Aorta (tissue), 5 donors: ENCODE measurements at regions not wholly inside any gene's neighbourhood (a gene's known extent, or its start where the extent isn't known, plus 50 kb on each side); places are given as distances from the start of the nearest gene placed in this dataset.

Experiments used
- ATAC-seq: fragments of 200-7000 bp; cut with Tn5 transposase; one replicate; pipeline ENCODE4 v1.9.1; 2022; ENCODE audit warnings: moderate library complexity; ENCODE audit not compliant: low FRiP score
- DNase-seq, 2 donors: peaks; one replicate each; pipeline ENCODE4 v3.0.0-alpha.2; 2020
- H3K27ac ChIP-seq, 2 donors: one replicate each; pipeline ENCODE4 v1.5.1; 2013; ENCODE audit warnings: low read length in 2 of 2, mild to moderate bottlenecking in 2 of 2, moderate library complexity in 2 of 2, control low read depth in 1 of 2, inconsistent platforms in 1 of 2, low read depth in 1 of 2
- H3K27me3 ChIP-seq, 2 donors: one replicate each; pipeline ENCODE4 v1.6.1; 2013; ENCODE audit warnings: control low read depth in 1 of 2, low read length in 1 of 2, mild to moderate bottlenecking in 1 of 2, moderate library complexity in 1 of 2; ENCODE audit not compliant: insufficient read depth in 2 of 2, control insufficient read depth in 1 of 2
- H3K36me3 ChIP-seq, 2 donors: one replicate each; pipeline ENCODE4 v1.6.1; 2013; ENCODE audit warnings: control low read depth in 1 of 2, low read length in 1 of 2, mild to moderate bottlenecking in 1 of 2; ENCODE audit not compliant: insufficient read depth in 2 of 2, control insufficient read depth in 1 of 2
- H3K4me1 ChIP-seq, 2 donors: one replicate each; pipeline ENCODE4 v1.6.1; 2013; ENCODE audit warnings: low read length in 2 of 2, control low read depth in 1 of 2, mild to moderate bottlenecking in 1 of 2, moderate library complexity in 1 of 2; ENCODE audit not compliant: insufficient read depth in 2 of 2, control insufficient read depth in 1 of 2
- H3K4me3 ChIP-seq, 2 donors: one replicate each; pipeline ENCODE4 v1.5.1; 2013; ENCODE audit warnings: low read length in 2 of 2, control low read depth in 1 of 2, mild to moderate bottlenecking in 1 of 2
- H3K9me3 ChIP-seq: one replicate; pipeline ENCODE4 v1.6.1; 2013; ENCODE audit warnings: mild to moderate bottlenecking, low read length; ENCODE audit not compliant: control insufficient read depth
- WGBS, 2 donors: extraction: QIAGEN DNeasy Blood & Tissue Kit; methylation state at CpG; one replicate each; pipeline ENCODE4 v1.1.7; 2013; 5-methylcytosine and 5-hydroxymethylcytosine counted together
- intact Hi-C, 2 donors: fragments of 100-400 bp; cut with DNase I; formaldehyde crosslinking; loops; one replicate each; pipeline versions ENCODE4 v1.14.2 to v1.15.0; 2022
- donor health status: healthy with polysubstance abuse.
- donor health status: Bipolar disorder and iron deficiency.
- donor health status: DM: no; HTN: no; CAD: no.
- donor health status: DM: no; HTN: no; CAD: no.
- donor health status: DM: yes; HTN: yes; CAD: no.

- Histone ChIP-seq H3K27ac (no peak overlapping the region), H3K36me3 (no peaks in the 10 kb centered on the region), H3K4me1 (no peaks in the 10 kb centered on the region), H3K4me3 (no peak overlapping the region), H3K27me3 (no peaks in the 10 kb centered on the region), H3K9me3 (peaks cover 1% of the 10 kb centered on the region)
- intact Hi-C loops: no loop called here
- ATAC-seq (no peak), DNase-seq (no peak)
- WGBS, 2 donors: 67 to 71% methylated on average over 12 of the region's 12 CpGs
Observed at GRCh38 chr10:128431083-128431482, 304.9 kb upstream of the MKI67 start.

DNA sequence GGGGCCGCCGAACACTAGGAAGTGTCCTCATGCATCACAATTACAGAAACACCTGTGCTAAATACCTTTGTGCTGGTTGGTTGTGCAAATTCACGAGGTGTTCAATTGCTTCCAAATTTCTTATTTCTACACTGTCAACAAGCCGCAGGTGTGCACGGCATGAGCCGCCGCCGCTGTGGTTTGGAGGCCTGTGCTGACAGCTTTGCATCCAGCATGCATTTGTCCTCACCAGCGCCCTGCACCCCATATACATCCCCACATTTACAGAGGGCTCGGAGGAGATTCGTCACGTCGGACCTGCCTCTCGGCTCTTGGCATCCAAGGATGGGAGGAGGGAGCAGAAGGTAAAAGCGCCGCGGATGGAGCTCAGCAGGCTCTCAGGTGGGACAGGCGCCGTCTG is 305.3 kb upstream of the MKI67 start:
- Histone ChIP-seq H3K4me1 (no peaks in the 10 kb centered on the region), H3K36me3 (no peaks in the 10 kb centered on the region), H3K9me3 (peaks cover 1% of the 10 kb centered on the region), H3K27me3 (no peaks in the 10 kb centered on the region), H3K27ac (no peak overlapping the region), H3K4me3 (no peak overlapping the region)
- 79 to 85% methylated on average over 19 of the region's 19 CpGs for WGBS, 2 donors
- no peak for DNase-seq
- intact Hi-C loops: no loop called here
- no peak for ATAC-seq

- peaks cover 1% of the 10 kb centered on the region for H3K9me3 ChIP-seq
- DNase-seq (no peak), ATAC-seq (no peak)
- H3K27ac ChIP-seq: no peak overlapping the region
- intact Hi-C loops: no loop called here
- WGBS, 2 donors: 48 to 56% methylated on average over 7 of the region's 7 CpGs
- no peak overlapping the region for H3K4me3 ChIP-seq
- no peaks in the 10 kb centered on the region for H3K27me3 ChIP-seq
- H3K4me1 ChIP-seq: no peaks in the 10 kb centered on the region
- H3K36me3 ChIP-seq: no peaks in the 10 kb centered on the region
Observed at GRCh38 chr10:128432011-128432410, 305.8 kb upstream of the MKI67 start.

GRCh38 chr10:128432423-128432822 is 306.2 kb upstream of the MKI67 start:
- no peaks in the 10 kb centered on the region for H3K4me1 ChIP-seq
- 86 to 91% methylated on average over 6 of the region's 6 CpGs for WGBS, 2 donors
- no peaks in the 10 kb centered on the region for H3K27me3 ChIP-seq
- intact Hi-C loops: no loop called here
- H3K27ac ChIP-seq: no peak overlapping the region
- ATAC-seq (no peak), DNase-seq (no peak)
- H3K9me3 ChIP-seq: no peaks in the 10 kb centered on the region
- no peaks in the 10 kb centered on the region for H3K36me3 ChIP-seq
- H3K4me3 ChIP-seq: no peak overlapping the region

DNA sequence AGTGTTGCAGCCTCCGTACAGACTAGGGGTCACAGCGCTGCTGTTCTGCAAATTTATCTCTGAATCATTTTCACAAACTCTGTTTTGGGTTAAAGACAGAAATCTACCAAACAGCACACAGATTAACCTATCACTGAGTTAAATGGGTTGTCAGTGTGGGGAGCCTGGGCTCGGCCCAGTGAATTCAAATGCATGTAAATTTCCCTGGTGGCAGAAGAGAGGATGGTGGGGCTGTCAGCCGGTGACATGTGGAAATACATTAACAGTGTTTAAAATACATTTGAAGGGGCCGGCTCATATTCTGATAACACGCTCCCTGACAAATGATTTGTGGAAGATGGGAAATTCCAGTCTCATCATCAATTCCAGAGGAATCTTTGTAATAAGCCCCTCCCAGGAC is 309.6 kb upstream of the MKI67 start:
- Histone ChIP-seq H3K27me3 (no peaks in the 10 kb centered on the region), H3K36me3 (no peaks in the 10 kb centered on the region), H3K4me1 (no peaks in the 10 kb centered on the region), H3K27ac (no peak overlapping the region), H3K4me3 (no peak overlapping the region), H3K9me3 (no peaks in the 10 kb centered on the region)
- intact Hi-C loops: no loop called here
- DNase-seq (no peak), ATAC-seq (no peak)
- WGBS, 2 donors: 64 to 71% methylated on average over 6 of the region's 6 CpGs

DNA sequence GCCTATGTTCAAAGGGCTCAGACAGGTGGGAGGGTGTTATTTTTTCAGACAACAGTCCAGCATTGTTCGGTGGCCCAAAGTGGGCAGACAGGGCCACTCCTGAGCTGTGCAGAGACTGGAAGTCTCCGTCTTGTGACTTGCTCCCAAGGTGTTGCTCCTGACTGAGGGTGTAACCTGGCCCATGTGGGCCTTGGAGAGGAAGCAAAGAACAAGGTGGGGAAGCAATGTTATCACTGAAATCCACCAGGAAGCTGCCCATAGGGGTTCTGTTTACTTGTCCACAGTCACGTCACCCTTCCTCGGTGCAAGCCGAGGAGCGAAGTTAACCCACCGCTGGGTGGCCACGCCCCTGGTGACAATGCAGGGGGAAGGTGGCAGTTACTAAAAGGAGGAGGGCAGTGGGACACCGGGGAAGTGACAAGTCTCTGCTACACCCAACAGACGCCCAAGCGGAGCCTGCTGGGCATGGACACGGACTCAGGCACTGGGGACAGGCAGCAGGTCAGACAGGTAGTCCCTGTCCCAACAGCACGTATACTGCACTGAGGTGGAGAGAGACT is 311.6 kb upstream of the MKI67 start:
- H3K4me3 ChIP-seq: no peak overlapping the region
- H3K27me3 ChIP-seq: no peaks in the 10 kb centered on the region
- H3K9me3 ChIP-seq: peaks cover 1% of the 10 kb centered on the region
- ATAC-seq (peak; percentile 33), DNase-seq (no peak)
- WGBS, 2 donors: 82 to 86% methylated on average over 13 of the region's 13 CpGs
- H3K36me3 ChIP-seq: no peaks in the 10 kb centered on the region
- H3K27ac ChIP-seq: no peak overlapping the region
- intact Hi-C loops: no loop called here
- no peaks in the 10 kb centered on the region for H3K4me1 ChIP-seq

DNA sequence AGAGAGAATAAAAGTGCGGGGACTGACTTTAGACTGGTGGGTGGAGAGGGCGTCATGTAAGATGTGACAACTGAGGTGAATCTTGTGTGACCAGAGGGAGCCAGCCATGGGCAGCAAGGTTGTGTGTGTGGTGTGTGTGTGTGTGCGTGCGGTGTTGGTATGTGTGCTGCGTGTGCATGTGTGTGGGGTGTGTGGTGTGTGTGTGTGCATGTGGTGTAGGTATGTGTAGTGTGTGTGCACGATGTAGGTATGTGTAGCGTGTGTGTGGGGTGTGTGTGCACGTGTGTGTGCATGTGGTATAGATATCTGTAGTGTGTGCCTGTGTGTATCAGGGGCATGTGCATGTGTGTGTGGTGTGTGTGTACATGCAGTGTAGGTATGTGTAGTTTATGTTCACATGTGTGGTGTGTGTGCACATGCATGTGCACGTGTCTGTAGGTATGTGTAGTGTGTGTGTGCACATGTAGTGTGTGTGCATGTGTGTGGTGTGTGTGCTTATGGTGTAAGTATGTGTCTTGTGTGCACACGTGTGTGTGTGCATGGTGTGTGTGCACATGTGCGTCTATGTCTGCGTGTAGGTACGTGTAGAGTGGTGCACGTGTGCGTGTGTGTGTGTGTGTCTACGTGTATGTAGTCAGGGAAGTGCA is 312.3 kb upstream of the MKI67 start:
- intact Hi-C loops: no loop called here
- H3K4me1 ChIP-seq: no peaks in the 10 kb centered on the region
- peak; percentile 52 for ATAC-seq
- H3K27ac ChIP-seq: no peak overlapping the region
- no peak overlapping the region for H3K4me3 ChIP-seq
- H3K36me3 ChIP-seq: no peaks in the 10 kb centered on the region
- 75 to 77% methylated on average over 16 of the region's 16 CpGs for WGBS, 2 donors
- H3K27me3 ChIP-seq: no peaks in the 10 kb centered on the region
- DNase-seq: no peak
- H3K9me3 ChIP-seq: peaks cover 1% of the 10 kb centered on the region

- peaks cover 1% of the 10 kb centered on the region for H3K9me3 ChIP-seq
- H3K4me1 ChIP-seq: no peaks in the 10 kb centered on the region
- no peak for ATAC-seq
- DNase-seq: no peak
- 50 to 56% methylated on average over 11 of the region's 11 CpGs for WGBS, 2 donors
- H3K27ac ChIP-seq: no peak overlapping the region
- no peaks in the 10 kb centered on the region for H3K27me3 ChIP-seq
- intact Hi-C loops: no loop called here
- H3K36me3 ChIP-seq: no peaks in the 10 kb centered on the region
- no peak overlapping the region for H3K4me3 ChIP-seq
Observed at GRCh38 chr10:128440513-128441160, 314.4 kb upstream of the MKI67 start.

DNA sequence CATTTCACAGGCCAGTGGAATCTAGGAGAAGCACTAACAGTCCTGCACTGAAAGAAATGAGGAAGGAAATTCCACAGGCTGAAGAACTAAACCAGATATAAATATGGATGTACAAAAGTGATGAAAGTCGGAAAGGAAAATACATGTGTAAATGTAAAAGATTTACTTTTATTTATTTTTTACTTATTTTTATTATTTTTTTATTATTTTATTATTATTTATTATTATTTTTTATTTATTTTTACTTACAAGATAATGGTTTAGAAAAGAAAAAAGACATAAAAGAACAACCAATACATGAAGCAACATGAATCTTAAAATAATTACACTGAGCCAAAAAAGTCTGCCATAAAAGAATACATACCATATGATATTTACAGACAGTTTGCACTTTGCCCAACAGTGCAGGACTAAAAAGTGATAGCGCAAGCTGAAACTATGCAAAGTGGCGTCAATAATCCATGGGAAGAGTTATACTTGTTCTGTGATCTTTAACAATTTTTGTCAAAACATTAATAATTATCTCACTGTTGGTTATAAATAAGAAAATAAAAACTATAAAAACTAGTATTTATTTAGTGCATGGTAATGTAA is 317.8 kb upstream of the MKI67 start:
- intact Hi-C loops: no loop called here
- Histone ChIP-seq H3K27me3 (no peaks in the 10 kb centered on the region), H3K4me1 (no peaks in the 10 kb centered on the region), H3K27ac (no peak overlapping the region), H3K4me3 (no peak overlapping the region), H3K36me3 (no peaks in the 10 kb centered on the region), H3K9me3 (peaks cover 1% of the 10 kb centered on the region)
- no peak for ATAC-seq
- no peak for DNase-seq
- 86 to 87% methylated on average over 3 of the region's 3 CpGs for WGBS, 2 donors
